Heart right ventricle (tissue), 16 donors: ENCODE measurements at regions not wholly inside any gene's neighbourhood (a gene's known extent, or its start where the extent isn't known, plus 50 kb on each side); places are given as distances from the start of the nearest gene placed in this dataset.

ENCODE experiments used
- ATAC-seq, 8 donors: fragments of 200-7000 bp; cut with Tn5 transposase; one replicate each; pipeline ENCODE4 v1.9.1; 2020; ENCODE audit warnings: mild to moderate bottlenecking in 8 of 8, moderate library complexity in 8 of 8, moderate number of reproducible peaks in 1 of 8
- DNase-seq, 2 donors: peaks; one replicate each; pipeline ENCODE4 v3.0.0-alpha.2; 2020
- H3K27ac ChIP-seq, 10 donors: fragments of 200-600 bp; sonication (generic) in 2 of 10; one replicate each; pipeline versions ENCODE4 v1.5.0 to v1.8.0; 2020 to 2022; ENCODE audit warnings: mild to moderate bottlenecking in 3 of 10
- H3K27me3 ChIP-seq, 7 donors: fragments of 200-600 bp; one replicate each; pipeline ENCODE4 v1.8.0; 2021 to 2022; ENCODE audit warnings: mild to moderate bottlenecking in 2 of 7
- H3K36me3 ChIP-seq, 9 donors: fragments of 200-600 bp; sonication (generic) in 1 of 9; one replicate each; pipeline versions ENCODE4 v1.5.0 to v1.8.0; 2020 to 2022; ENCODE audit warnings: mild to moderate bottlenecking in 2 of 9
- H3K4me1 ChIP-seq, 9 donors: fragments of 200-600 bp; sonication (generic) in 1 of 9; one replicate each; pipeline versions ENCODE4 v1.5.0 to v1.8.0; 2020 to 2022; ENCODE audit warnings: mild to moderate bottlenecking in 4 of 9
- H3K4me3 ChIP-seq, 10 donors: fragments of 200-600 bp; sonication (generic) in 2 of 10; one replicate each; pipeline versions ENCODE4 v1.5.0 to v1.8.0; 2020 to 2022; ENCODE audit warnings: mild to moderate bottlenecking in 7 of 10, moderate library complexity in 2 of 10
- H3K9me3 ChIP-seq, 11 donors: fragments of 200-600 bp in 10 of 11; sonication (generic) in 2 of 11; one replicate each; pipeline versions ENCODE4 v1.5.0 to v1.8.0; 2013 to 2022; ENCODE audit warnings: mild to moderate bottlenecking in 2 of 11, control low read depth in 1 of 11, moderate library complexity in 1 of 11
- WGBS, 2 donors: extraction: QIAGEN DNeasy Blood & Tissue Kit; methylation state at CpG; one replicate each; pipeline ENCODE4 v1.1.7; 2013; ENCODE audit warnings: inconsistent platforms in 1 of 2; 5-methylcytosine and 5-hydroxymethylcytosine counted together
- intact Hi-C, 10 donors: fragments of 100-400 bp; cut with DNase I; formaldehyde crosslinking; loops; one replicate each; pipeline versions ENCODE4 v1.11.1 to v1.14.2; 2022
- TF ChIP-seq, protein P1 (sequence below), 9 donors: fragments of 200-600 bp; sonication (generic) in 2 of 9; IDR thresholded peaks; one replicate each; pipeline versions ENCODE4 v1.5.0 to v1.8.0; 2021 to 2022; ENCODE audit warnings: antibody characterized with exemption in 9 of 9, mild to moderate bottlenecking in 5 of 9, moderate library complexity in 1 of 9
- donor health status: Arrhythmogenic right ventricular cardiomyopathy.
- donor health status: ischemic (EF 13 %, LVEDD 7.1; RV severe dilation, severe dysfunction).
- donor health status: healthy with polysubstance abuse.
- donor health status: DM: no; HTN: yes; CAD: no.
- donor health status: DM: no; HTN: no; CAD: no.
- donor health status: ischemic (EF 25% LVEDD 6.9; RV normal size, moderate dysfunction).
- donor health status: ischemic (EF 25% LVEDD 5.7; RV mildly dilated, moderate dysfunction).
- donor health status: healthy.
- donor health status: DM: yes; HTN: yes; CAD: no.
- donor health status: Ischemic cardiomyopathy.
- donor health status: ischemic (EF 35%, LVEDD 5.7; RV mildly dilated, moderate dysfunction).
- donor health status: nonischemic (EF 11% LVEDD 7.7; RV severe dilation, severe dysfunction).
- donor health status: DM: yes; HTN: yes; CAD: no.
- donor health status: PGD.
- donor health status: ischemic (EF 29% LVEDD 5.4; RV normal size, mild dysfunction).
- donor health status: nonischemic (EF 23%, LVEDD 6.1; RV moderate dilation, normal function).

DNA sequence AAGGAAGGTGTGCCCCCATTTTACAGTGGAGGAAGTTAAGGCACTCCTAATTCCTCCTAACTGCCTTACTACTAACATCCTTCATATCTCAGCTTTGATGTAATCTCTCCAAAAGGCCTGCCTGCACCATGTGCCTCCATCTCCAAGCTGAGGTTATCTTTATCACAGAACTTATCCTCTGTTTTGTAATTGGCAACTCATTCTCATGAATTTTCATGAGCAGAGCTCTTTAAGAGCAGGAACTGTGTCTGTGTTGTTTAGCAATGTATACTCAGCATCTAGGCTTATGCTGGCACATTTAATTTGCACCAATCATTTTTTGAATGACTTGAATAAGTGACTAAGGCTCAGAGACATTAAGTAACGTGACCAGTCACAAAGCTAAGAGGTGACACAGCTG lies 147.9 kb upstream of the VLDLR start:
- DNase-seq (no peak), ATAC-seq (no peak)
- no peaks in the 10 kb centered on the region for H3K36me3 ChIP-seq
- H3K9me3 ChIP-seq: no peaks in the 10 kb centered on the region
- no peak overlapping the region for H3K4me3 ChIP-seq
- WGBS, 2 donors: 86 to 88% methylated on average over 1 of the region's 1 CpG
- TF ChIP-seq, protein P1, sequence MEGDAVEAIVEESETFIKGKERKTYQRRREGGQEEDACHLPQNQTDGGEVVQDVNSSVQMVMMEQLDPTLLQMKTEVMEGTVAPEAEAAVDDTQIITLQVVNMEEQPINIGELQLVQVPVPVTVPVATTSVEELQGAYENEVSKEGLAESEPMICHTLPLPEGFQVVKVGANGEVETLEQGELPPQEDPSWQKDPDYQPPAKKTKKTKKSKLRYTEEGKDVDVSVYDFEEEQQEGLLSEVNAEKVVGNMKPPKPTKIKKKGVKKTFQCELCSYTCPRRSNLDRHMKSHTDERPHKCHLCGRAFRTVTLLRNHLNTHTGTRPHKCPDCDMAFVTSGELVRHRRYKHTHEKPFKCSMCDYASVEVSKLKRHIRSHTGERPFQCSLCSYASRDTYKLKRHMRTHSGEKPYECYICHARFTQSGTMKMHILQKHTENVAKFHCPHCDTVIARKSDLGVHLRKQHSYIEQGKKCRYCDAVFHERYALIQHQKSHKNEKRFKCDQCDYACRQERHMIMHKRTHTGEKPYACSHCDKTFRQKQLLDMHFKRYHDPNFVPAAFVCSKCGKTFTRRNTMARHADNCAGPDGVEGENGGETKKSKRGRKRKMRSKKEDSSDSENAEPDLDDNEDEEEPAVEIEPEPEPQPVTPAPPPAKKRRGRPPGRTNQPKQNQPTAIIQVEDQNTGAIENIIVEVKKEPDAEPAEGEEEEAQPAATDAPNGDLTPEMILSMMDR (IDR thresholded peaks at IDR 0.05): no peak
- no peaks in the 10 kb centered on the region for H3K27me3 ChIP-seq
- intact Hi-C loops: loop anchor here in 1 of 10 donors (10.0 kb wide), 1 partner anchor 361 kb away; no protein-coding TSS in a partner anchor
- H3K27ac ChIP-seq: no peak overlapping the region
- H3K4me1 ChIP-seq: peaks cover 0 to 56% (median 7%) of the 10 kb centered on the region in 9 donors

DNA sequence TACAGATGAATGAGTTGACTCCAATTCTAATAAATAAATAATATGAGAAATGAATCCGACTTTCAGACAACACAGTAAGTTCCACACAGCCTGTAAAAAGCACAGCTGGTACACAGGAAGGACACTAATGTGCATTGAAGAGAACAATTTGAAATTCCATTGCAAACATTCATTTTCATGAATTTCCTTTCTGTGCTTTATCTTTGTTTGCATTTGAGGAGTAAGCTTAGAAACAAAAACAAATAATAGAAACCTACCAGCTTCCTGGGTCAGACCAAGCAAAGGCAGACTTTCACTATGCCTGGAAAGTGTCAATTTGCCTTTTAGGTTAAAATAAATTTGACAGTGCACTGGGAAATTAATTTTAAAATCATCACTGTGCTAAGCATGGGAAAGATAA lies 143.8 kb upstream of the VLDLR start:
- DNase-seq: no peak
- H3K4me3 ChIP-seq: no peak overlapping the region
- no peak overlapping the region for H3K27ac ChIP-seq
- ATAC-seq: no peak
- 54 to 61% methylated on average over 1 of the region's 1 CpG for WGBS, 2 donors
- H3K36me3 ChIP-seq: no peaks in the 10 kb centered on the region
- TF ChIP-seq, protein P1 (IDR thresholded peaks at IDR 0.05): no peak
- H3K4me1 ChIP-seq: peaks cover 0 to 26% (median 0%) of the 10 kb centered on the region in 9 donors
- no peaks in the 10 kb centered on the region for H3K27me3 ChIP-seq
- intact Hi-C loops: loop anchor here in 1 of 10 donors (10.0 kb wide), 1 partner anchor 357 kb away; no protein-coding TSS in a partner anchor
- H3K9me3 ChIP-seq: no peaks in the 10 kb centered on the region

DNA sequence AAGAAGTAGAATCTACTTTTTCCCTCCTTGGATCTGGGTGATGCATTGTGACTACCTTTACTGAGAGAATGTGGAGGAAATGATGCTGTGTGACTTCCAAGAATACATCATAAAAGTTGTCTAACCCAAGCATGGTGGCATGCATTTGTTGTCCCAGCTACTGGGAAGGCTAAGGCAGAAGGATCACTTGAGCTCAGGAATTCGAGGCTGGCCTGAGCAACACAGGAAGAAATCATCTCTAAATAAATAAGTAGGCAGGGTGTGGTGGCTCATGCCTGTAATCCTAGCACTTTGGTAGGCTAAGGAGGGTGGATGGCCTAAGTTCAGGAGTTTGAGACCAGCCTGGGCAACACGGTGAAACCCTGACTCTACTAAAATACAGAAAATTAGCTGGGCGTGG lies 143.2 kb upstream of the VLDLR start:
- no peaks in the 10 kb centered on the region for H3K27me3 ChIP-seq
- DNase-seq: no peak
- H3K4me1 ChIP-seq: peaks cover 0 to 26% (median 0%) of the 10 kb centered on the region in 9 donors
- no peaks in the 10 kb centered on the region for H3K36me3 ChIP-seq
- TF ChIP-seq, protein P1 (IDR thresholded peaks at IDR 0.05): no peak
- intact Hi-C loops: loop anchor here in 1 of 10 donors (10.0 kb wide), 1 partner anchor 356 kb away; no protein-coding TSS in a partner anchor
- H3K9me3 ChIP-seq: no peaks in the 10 kb centered on the region
- H3K4me3 ChIP-seq: no peak overlapping the region
- WGBS, 2 donors: 81 to 82% methylated on average over 3 of the region's 3 CpGs
- ATAC-seq: no peak
- H3K27ac ChIP-seq: no peak overlapping the region

DNA sequence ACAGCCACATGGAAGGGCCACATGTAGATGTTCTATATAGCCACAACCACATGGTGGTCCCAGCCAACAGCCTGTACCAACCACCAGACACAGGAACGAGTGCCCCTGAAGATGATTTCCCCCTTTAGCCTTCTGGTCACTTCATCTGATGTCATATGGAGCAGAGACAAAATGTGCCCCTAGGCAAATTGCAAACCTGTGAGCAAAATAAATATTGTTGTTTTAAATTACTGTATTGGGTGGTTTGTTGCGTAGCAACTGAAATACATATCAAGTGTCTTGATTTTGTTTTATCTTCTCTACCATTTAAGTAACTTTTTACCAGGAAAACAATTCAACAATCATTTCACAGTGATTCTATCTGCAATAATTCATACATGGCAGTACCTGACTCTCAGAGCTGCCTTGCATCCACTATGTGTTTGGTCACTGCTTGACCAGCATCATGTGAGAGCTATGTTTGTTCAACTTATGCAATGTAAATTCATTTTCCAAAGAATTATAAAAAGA lies 142.5 kb upstream of the VLDLR start:
- Histone ChIP-seq H3K4me3 (no peak overlapping the region), H3K4me1 (peaks cover 0 to 26% (median 0%) of the 10 kb centered on the region in 9 donors), H3K36me3 (no peaks in the 10 kb centered on the region), H3K9me3 (no peaks in the 10 kb centered on the region), H3K27ac (no peak overlapping the region), H3K27me3 (no peaks in the 10 kb centered on the region)
- DNase-seq: no peak
- intact Hi-C loops: loop anchor here in 1 of 10 donors (10.0 kb wide), 1 partner anchor 356 kb away; no protein-coding TSS in a partner anchor
- TF ChIP-seq, protein P1 (IDR thresholded peaks at IDR 0.05): no peak
- ATAC-seq: no peak
- 83 to 88% methylated on average over 2 of the region's 2 CpGs for WGBS, 2 donors
